ENCODE measurements at regions not wholly inside any gene's neighbourhood (a gene's known extent, or its start where the extent isn't known, plus 50 kb on each side); places are given as distances from the start of the nearest gene placed in this dataset.

DNA sequence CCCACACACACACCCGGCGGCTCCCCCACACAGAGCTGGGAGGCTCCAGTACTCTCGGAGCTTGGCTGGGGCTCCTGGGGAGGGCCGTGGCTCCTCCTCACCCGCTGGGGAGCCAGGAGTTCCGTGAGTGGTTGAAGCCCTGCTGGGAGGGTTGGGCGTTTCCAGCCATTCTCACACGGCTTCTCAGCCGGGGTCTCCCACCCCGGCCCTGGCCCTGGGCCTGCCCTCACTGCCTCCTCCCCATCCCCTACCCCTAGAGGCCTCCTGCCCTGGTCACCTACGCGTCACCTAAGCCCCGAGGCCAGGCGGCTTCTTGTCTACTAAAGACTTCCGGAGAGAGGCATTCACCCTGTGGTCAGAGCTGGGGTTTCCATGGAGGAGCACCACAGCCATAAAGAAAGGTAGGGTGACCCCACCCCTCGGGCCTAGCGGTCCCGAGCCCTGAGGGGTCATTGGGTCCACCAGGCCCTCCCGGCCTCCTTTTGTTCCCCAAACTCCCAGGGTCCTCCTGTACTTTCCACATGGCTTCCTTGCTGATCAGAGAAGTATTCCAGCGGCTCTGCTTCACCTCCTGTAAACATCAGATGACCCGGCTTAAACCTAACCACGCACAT is 99.3 kb downstream of the TTLL2 start (continued):
- peak; percentile 54 for TF ChIP-seq ZNF781 (CRISPR knock-in tag; IDR thresholded peaks at IDR 0.05; ENCODE audit: borderline replicate concordance, not compliant biosample characterization)
- no peak for TF ChIP-seq U2AF1 (optimal IDR thresholded peaks at IDR 0.05; ENCODE audit: low read depth, low read length)
- TF ChIP-seq, protein P1, sequence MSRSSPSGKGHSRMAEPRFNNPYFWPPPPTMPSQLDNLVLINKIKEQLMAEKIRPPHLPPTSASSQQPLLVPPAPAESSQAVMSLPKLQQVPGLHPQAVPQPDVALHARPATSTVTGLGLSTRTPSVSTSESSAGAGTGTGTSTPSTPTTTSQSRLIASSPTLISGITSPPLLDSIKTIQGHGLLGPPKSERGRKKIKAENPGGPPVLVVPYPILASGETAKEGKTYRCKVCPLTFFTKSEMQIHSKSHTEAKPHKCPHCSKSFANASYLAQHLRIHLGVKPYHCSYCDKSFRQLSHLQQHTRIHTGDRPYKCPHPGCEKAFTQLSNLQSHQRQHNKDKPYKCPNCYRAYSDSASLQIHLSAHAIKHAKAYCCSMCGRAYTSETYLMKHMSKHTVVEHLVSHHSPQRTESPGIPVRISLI (CRISPR knock-in tag; IDR thresholded peaks at IDR 0.05; ENCODE audit: borderline replicate concordance) = no peak
- TF ChIP-seq KDM2A (CRISPR knock-in tag; IDR thresholded peaks at IDR 0.05; ENCODE audit: borderline replicate concordance, low read depth) = 0 out of 2 replicates have a peak, but pooled peaks have one; percentile 17
- TF ChIP-seq ZNF670 (CRISPR knock-in tag; IDR thresholded peaks at IDR 0.05; ENCODE audit: borderline replicate concordance) = no peak
- no peak for TF ChIP-seq SUZ12 (IDR thresholded peaks at IDR 0.05; ENCODE audit: low read depth, low read length)
- TF ChIP-seq BRCA1 (CRISPR knock-in tag; IDR thresholded peaks at IDR 0.05) = no peak
- TF ChIP-seq, protein P2, sequence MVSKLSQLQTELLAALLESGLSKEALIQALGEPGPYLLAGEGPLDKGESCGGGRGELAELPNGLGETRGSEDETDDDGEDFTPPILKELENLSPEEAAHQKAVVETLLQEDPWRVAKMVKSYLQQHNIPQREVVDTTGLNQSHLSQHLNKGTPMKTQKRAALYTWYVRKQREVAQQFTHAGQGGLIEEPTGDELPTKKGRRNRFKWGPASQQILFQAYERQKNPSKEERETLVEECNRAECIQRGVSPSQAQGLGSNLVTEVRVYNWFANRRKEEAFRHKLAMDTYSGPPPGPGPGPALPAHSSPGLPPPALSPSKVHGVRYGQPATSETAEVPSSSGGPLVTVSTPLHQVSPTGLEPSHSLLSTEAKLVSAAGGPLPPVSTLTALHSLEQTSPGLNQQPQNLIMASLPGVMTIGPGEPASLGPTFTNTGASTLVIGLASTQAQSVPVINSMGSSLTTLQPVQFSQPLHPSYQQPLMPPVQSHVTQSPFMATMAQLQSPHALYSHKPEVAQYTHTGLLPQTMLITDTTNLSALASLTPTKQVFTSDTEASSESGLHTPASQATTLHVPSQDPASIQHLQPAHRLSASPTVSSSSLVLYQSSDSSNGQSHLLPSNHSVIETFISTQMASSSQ (IDR thresholded peaks at IDR 0.05; ENCODE audit: low read depth) = no peak
- TF ChIP-seq, protein P2 (CRISPR knock-in tag; IDR thresholded peaks at IDR 0.05; ENCODE audit: borderline replicate concordance) = peak; percentile 40; the same call in 1 of the 2 replicates
- no peak for TF ChIP-seq ZNF839 (CRISPR knock-in tag; IDR thresholded peaks at IDR 0.05; ENCODE audit: borderline replicate concordance)
- TF ChIP-seq MED8 (CRISPR knock-in tag; IDR thresholded peaks at IDR 0.05; ENCODE audit: insufficient replicate concordance) = no peak
- peak; percentile 44; the same call in 1 of the 2 replicates for TF ChIP-seq ZNF329 (CRISPR knock-in tag; IDR thresholded peaks at IDR 0.05; ENCODE audit: low read depth)
- peak; percentile 53 for TF ChIP-seq ZEB1 (IDR thresholded peaks at IDR 0.05; ENCODE audit: insufficient replicate concordance, low read depth)
- TF ChIP-seq, protein P3, sequence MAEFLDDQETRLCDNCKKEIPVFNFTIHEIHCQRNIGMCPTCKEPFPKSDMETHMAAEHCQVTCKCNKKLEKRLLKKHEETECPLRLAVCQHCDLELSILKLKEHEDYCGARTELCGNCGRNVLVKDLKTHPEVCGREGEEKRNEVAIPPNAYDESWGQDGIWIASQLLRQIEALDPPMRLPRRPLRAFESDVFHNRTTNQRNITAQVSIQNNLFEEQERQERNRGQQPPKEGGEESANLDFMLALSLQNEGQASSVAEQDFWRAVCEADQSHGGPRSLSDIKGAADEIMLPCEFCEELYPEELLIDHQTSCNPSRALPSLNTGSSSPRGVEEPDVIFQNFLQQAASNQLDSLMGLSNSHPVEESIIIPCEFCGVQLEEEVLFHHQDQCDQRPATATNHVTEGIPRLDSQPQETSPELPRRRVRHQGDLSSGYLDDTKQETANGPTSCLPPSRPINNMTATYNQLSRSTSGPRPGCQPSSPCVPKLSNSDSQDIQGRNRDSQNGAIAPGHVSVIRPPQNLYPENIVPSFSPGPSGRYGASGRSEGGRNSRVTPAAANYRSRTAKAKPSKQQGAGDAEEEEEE (CRISPR knock-in tag; IDR thresholded peaks at IDR 0.05; ENCODE audit: borderline replicate concordance) = no peak
- TF ChIP-seq MXD4 (CRISPR knock-in tag; IDR thresholded peaks at IDR 0.05) = no peak
- no peak for TF ChIP-seq ZNF382 (CRISPR knock-in tag; IDR thresholded peaks at IDR 0.05; ENCODE audit: borderline replicate concordance)
- TF ChIP-seq NPAS2 (CRISPR knock-in tag; IDR thresholded peaks at IDR 0.05; ENCODE audit: borderline replicate concordance) = no peak
- TF ChIP-seq, protein P4, sequence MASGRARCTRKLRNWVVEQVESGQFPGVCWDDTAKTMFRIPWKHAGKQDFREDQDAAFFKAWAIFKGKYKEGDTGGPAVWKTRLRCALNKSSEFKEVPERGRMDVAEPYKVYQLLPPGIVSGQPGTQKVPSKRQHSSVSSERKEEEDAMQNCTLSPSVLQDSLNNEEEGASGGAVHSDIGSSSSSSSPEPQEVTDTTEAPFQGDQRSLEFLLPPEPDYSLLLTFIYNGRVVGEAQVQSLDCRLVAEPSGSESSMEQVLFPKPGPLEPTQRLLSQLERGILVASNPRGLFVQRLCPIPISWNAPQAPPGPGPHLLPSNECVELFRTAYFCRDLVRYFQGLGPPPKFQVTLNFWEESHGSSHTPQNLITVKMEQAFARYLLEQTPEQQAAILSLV (CRISPR knock-in tag; IDR thresholded peaks at IDR 0.05; ENCODE audit: borderline replicate concordance) = peak; percentile 22; the same call in 1 of the 2 replicates
- no peak for TF ChIP-seq PHB2 (IDR thresholded peaks at IDR 0.05; ENCODE audit: partially characterized antibody)
- TF ChIP-seq ZSCAN29 (CRISPR knock-in tag; conservative IDR thresholded peaks at IDR 0.05) = 0 out of 2 replicates have a peak, but pooled peaks have one; percentile 21
- TF ChIP-seq YEATS4 (CRISPR knock-in tag; IDR thresholded peaks at IDR 0.05; ENCODE audit: borderline replicate concordance) = no peak
- peak; percentile 57; the same call in 1 of the 2 replicates for TF ChIP-seq PHF21A (CRISPR knock-in tag; IDR thresholded peaks at IDR 0.05)
